Renal cortical epithelial cell (primary cell): ENCODE measurements at regions not wholly inside any gene's neighbourhood (a gene's known extent, or its start where the extent isn't known, plus 50 kb on each side); places are given as distances from the start of the nearest gene placed in this dataset.
"Not testable (repeated sequence)": the region's sequence is repeated elsewhere in the genome, so short reads cannot be mapped to it uniquely, and the experiment has no call there.

Source experiments
- DNase-seq: peaks from one replicate; pipeline ENCODE4 v3.0.0-alpha.2; 2011; ENCODE audit warnings: low read depth

DNA sequence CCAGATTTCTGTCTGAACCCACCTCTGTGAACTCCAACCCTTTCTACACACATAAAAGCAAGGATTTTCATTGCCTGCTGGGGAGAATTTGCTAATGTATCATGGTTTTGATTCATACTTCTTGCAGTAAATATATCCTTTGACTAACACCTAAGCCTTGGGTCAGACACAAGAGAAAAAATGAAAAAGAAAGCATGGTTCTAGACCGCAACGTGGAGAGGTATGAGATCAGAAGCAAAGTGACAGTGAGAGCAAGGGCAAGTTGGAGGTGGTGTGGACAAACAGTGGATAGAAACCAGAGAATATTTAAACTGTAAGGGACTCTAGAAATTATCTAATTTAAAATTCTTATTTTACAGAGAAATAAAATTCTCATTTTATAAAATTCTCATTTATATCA lies 212.9 kb upstream of the SEMA6A start:
- DNase-seq, result no peak

- DNase-seq, result no peak
These were observed 210.5 kb upstream of the SEMA6A start for GRCh38 chr5:116785106-116785505.

- no peak for DNase-seq
These were observed 205.2 kb upstream of the SEMA6A start for GRCh38 chr5:116779846-116780245.

- DNase-seq, result no peak
These were observed 204.1 kb upstream of the SEMA6A start for GRCh38 chr5:116778651-116779280.

GRCh38 chr5:116778032-116778431 lies 203.4 kb upstream of the SEMA6A start:
- DNase-seq, result peak; percentile 48

- DNase-seq, result no peak
These were observed 199.3 kb upstream of the SEMA6A start for GRCh38 chr5:116773926-116774325.

- DNase-seq, result no peak
These were observed 198.2 kb upstream of the SEMA6A start for GRCh38 chr5:116772806-116773205.

DNA sequence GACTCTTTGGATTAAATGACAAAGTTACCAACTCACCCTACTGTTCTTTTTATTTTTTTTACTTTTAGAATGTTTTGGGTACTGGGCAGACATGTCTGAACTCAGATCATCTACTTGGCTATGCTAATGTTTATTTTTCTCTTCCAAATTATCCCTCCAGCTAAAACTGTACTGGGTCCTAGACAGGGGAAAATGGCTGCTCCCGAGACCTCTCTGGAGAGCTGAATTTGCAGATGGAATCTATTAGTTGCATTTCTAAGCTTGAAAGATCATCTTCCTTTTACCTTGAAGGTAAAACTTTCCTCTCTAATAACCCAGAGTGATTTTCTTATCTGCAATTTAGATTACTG lies 197.5 kb upstream of the SEMA6A start:
- no peak for DNase-seq

DNA sequence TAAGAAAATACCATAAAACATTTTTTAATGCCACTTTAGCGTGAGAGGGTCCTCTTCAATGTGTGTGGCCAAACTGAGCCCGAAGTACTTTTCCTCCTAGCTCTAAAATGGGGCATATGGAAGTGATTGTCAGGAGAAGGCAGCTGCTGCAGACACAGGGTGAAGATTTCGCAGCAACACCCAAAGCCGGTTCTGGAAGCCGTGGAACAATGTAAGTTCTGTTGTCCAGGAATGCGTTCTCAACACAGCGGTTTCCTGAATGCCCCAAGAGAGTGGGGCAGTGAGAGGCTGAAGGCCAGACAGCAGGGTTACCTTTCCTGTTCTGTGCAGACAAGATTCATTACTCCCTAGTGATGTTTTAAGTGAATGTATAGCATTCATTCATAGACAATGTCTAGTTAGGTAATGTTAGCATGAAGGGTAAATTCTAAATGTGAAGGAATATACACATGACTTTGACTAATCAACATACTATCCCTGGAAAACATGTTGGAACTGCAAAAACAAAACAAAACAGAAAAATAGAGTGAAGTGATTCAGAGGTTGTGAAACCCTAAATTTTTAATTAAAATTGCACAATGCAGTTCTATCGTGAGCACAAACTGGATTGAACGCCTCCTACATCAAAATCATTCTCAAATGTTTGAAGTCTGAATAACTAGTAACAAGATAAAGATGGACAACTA lies 197.0 kb upstream of the SEMA6A start:
- no peak for DNase-seq

GRCh38 chr5:116769953-116770352 lies 195.3 kb upstream of the SEMA6A start:
- not testable (repeated sequence) for DNase-seq

- DNase-seq, result no peak
These were observed 194.8 kb upstream of the SEMA6A start for GRCh38 chr5:116769470-116769869.

DNA sequence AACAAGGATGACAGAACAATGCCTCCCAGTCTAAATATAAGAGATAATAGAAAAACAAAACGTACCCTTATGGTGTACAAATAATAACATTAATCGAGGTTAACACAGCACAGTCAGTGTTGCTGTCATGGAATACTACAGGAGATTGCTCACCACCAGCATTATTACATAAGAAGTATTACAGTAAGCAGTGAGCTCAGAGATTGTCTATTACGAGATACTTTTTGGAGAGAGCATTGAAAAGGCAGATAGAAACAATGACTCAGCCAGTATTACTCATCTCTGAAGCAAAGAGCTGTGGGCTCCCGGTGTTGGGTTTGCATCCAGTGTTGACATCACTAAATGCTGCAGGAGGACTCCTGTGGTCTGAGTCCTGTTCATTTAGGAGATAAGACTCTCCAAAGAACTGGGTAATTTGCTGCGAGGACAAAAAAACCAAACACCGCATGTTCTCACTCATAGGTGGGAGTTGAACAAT lies 191.9 kb upstream of the SEMA6A start:
- DNase-seq, result peak; percentile 93

GRCh38 chr5:116765441-116765840 lies 190.8 kb upstream of the SEMA6A start:
- no peak for DNase-seq

GRCh38 chr5:116764941-116765340 lies 190.3 kb upstream of the SEMA6A start:
- no peak for DNase-seq

- no peak for DNase-seq
These were observed 189.6 kb upstream of the SEMA6A start for GRCh38 chr5:116763987-116764866.

DNA sequence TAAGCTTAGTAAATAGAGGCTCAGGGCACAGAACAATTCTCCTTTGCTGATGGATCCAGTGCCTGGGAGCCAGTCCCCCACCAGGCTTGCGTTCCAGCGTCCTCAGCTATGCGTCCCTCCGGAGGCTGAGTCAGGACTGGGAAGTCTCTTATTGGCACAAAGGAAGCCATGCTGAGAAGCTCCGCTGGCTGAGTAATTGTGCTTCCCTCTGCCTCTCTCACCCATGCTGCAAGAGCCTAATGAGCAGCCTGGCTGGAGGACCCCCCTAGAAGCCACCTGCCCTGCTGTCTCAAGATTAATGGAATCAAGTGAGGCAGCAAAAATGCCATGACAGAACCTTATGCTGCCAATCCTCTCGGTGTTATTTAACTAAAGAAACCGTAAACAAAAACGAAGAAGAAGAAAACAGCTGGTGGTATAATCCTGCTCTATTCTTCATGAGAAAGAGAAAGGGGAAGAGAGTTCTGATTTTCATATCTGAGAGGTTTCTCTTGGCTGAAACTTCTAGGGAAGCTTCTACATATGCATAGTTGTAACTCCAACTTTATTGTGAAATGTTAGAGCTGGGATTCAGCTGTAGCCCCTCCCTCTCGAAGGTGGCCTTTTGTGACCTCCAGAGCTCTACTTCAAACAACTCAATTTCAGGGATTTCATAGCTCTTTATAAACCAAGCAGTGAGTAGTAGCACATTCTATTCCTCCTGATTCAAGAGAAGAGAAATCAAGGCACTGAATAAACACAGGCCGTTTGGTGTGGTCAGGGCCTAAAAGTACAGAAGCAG lies 185.4 kb upstream of the SEMA6A start:
- no peak for DNase-seq

DNA sequence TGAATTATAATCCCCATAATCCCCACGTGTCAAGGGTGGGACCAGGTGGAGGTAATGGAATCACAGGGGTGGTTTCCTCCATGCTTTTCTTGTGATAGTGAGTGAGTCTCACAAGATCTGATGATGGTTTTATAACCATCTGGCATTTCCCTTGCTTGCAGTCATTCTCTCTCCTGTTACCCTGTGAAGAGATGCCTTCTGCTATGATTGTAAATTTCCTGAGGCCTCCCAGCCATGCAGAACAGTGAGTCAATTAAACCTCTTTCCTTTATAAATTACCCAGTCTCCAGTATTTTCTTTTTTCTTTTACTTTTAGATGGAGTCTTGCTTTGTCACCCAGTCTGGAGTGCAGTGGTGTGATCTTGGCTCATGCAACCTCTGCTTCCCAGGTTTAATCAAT lies 182.7 kb upstream of the SEMA6A start:
- DNase-seq, result peak; percentile 40

GRCh38 chr5:116756531-116756930 lies 181.9 kb upstream of the SEMA6A start:
- DNase-seq, result no peak

DNA sequence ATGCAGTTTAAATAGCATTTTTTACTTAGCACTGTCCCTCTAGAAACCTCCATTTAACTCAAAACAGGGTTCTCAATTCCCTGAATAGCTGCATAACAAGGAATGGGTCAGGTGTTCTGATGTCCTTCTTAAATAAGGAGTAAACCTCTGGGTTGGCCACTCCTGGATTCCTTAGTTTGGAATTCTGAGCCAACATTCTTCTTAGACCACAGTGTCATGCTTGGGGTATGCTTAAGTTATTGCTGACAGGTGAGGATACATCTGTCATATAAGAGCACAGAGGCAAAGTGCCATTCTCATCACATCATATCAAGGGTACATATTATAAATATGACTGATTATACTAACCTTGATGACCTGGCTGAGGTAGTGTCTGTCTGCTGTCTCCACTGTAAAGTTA lies 179.9 kb upstream of the SEMA6A start:
- DNase-seq, result peak; percentile 30

- DNase-seq, result no peak
These were observed 177.1 kb upstream of the SEMA6A start for GRCh38 chr5:116751684-116752083.

DNA sequence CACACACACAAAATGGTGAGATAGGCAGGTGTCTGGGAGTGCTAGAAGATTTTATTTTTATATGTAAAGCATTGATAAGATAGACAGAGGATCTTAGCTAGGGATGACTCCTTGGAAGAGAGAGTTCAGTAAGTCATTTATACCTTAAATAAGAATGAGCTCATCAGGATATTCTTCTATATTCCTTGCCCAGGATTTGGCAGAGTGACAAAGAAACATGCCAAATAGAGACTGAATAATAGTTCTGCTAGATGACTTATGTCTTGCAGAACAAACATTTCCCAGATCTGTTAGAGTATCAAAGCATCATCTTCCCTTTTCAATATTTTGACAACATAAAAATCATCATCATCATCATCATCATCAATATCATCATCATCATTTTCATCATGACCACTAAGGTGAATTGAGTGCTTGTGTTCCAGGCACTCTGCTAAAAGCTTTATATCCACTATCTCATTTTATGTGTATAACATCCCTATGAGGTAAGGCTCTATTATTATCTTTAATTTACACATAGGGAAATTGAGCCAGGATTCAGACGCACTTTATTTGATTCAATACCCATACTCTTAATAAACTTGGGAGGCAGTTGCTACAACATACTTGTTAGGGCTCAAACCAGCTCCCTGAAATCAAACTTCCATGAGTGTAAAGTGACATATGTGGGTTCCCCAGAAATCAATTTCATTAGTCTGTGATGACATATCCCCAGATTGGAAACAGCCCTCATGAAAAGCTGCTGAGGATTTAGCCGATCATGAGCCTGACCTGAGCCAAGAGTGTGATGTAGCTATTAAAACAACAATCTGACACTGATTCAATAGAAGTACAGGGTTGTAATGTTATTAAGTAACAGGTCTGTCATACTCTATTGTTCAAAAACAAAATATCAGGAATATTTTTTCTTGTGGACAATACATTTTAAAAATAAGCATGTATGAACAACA lies 176.3 kb upstream of the SEMA6A start:
- DNase-seq, result no peak
